RPMI8226 (cell line): ENCODE measurements at regions not wholly inside any gene's neighbourhood (a gene's known extent, or its start where the extent isn't known, plus 50 kb on each side); places are given as distances from the start of the nearest gene placed in this dataset.

ENCODE experiments used
- DNase-seq: peaks from one replicate; pipeline ENCODE4 v3.0.0-alpha.2; 2015

GRCh38 chr6:91317984-91318383 is 731.1 kb upstream of the MAP3K7 start:
- no peak for DNase-seq

GRCh38 chr6:91317247-91317835 is 730.5 kb upstream of the MAP3K7 start:
- DNase-seq = no peak

GRCh38 chr6:91310178-91310577 is 723.3 kb upstream of the MAP3K7 start:
- DNase-seq = no peak

- DNase-seq = no peak
Measured at GRCh38 chr6:91305755-91306154, 718.9 kb upstream of the MAP3K7 start.

GRCh38 chr6:91304521-91304920 is 717.6 kb upstream of the MAP3K7 start:
- DNase-seq = no peak

GRCh38 chr6:91303326-91303725 is 716.5 kb upstream of the MAP3K7 start:
- DNase-seq = no peak

GRCh38 chr6:91299544-91300491 is 712.9 kb upstream of the MAP3K7 start:
- DNase-seq = no peak

- no peak for DNase-seq
Measured at GRCh38 chr6:91298543-91299145, 711.8 kb upstream of the MAP3K7 start.

DNA sequence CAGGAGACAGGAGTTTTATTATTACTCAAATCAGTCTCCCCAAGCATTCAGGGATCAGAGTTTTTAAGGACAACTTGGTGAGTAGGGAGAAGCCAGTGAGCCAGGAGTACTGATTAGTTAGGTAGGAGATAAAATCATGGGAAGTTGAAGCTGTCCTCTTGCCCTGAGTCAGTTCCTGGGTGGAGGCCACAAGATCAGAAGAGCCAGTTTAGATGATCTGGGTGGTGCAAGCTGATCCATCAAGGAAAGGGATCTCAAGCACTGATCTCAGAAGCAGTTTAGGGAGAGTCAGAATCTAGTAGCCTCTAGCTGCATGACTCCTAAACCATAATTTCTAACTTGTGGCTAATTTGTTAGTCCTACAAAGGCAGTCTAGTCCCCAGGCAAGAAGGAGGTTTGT is 706.5 kb upstream of the MAP3K7 start:
- no peak for DNase-seq

DNA sequence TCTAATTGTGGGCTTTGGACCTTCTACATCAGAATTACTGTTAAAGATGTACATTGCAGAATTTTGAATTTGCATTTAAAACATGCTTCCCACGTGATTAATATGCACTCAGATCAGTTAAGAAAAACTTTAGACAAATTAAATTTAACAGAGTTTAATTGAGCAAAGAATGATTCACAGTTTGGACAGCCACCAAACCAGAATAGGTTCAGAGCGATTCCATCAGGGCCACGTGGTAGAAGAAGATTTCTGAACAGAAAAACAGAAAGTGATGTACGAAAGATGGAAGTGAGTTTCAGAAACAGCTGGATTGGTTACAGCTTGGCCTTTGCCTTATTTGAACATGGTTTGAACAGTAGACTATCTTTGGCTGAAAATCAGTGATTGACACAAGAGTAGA is 704.2 kb upstream of the MAP3K7 start:
- no peak for DNase-seq

DNA sequence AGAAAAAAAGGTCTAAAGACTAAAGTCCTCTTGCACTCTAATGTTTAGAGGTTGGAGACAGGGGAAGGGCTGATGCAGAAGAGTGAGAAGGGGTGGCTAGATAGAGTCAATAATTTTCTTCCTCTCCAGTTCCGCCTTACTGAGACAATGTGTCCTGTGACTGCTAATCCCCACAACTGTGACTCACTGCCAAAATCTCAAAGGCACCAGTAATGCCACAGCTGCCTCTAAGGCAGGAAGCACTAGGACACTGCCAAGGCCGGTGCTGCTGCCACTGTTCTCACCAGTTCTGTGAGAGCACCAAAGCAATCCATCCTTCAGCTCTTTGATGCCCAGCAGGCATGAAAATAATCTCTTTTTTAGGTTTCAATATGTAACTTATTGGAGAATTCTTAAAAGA is 701.9 kb upstream of the MAP3K7 start:
- DNase-seq = no peak

DNA sequence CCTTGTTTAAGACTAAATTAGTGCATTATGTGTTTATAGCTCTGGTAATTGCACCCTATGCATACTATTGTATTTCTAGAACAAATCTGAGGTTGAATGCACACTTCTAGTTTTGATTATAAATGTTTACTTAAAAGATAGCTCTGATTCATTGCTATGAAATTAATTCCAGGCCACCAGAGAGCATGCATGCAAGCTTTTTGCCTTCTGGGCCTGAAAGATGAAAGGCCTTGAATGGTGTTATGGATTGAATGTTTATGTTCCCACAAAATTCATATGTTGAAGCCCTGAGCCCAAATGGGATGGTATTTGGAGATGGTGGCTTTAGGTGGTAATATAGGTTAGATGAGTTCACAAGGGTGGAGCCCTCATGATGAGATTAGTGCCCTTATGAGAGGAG is 695.0 kb upstream of the MAP3K7 start:
- no peak for DNase-seq

GRCh38 chr6:91280494-91280830 is 693.6 kb upstream of the MAP3K7 start:
- no peak for DNase-seq

- DNase-seq = no peak
Measured at GRCh38 chr6:91279740-91280493, 693.0 kb upstream of the MAP3K7 start.

DNA sequence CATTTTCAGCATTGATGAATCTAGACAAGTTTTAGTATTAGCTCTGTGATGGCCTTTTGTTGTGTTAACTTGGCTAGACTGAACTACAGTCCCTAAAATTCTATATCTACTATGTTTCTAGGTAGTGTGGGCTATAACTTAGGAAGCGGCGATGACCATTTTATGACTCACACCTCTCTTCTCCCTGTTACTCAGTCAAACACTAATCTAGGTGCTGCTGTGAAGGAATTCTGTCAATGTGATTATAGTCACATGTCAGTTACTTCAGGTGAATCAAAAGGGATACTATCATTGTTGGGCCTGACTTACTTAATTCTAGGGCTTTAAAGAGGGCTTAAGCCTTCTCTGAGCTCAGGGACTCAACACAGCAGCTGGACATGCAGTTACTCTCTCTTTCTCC is 691.5 kb upstream of the MAP3K7 start:
- DNase-seq = no peak

- peak; percentile 28 for DNase-seq
Measured at GRCh38 chr6:91276315-91276714, 689.4 kb upstream of the MAP3K7 start.

DNA sequence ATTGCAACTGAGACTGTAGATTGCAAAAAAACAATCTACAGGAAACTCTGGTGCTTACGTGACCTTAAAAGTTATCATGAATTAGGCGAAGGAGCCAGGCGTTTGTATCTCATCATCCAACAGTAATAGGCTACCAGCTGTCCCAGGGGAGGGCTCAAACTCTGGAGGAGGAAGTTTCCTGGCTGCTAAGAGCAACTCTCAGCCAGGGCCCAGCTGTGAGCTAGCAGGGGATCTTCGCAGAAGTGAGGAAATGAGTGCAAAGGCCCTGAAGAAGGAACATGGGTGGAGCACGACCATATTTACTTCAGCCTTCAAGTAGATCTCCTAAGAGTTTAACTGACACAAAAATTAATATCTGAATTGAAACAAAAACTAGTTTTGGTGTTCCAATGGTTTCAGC is 686.9 kb upstream of the MAP3K7 start:
- peak; percentile 14 for DNase-seq

- no peak for DNase-seq
Measured at GRCh38 chr6:91271807-91272206, 684.9 kb upstream of the MAP3K7 start.

- no peak for DNase-seq
Measured at GRCh38 chr6:91268941-91269340, 682.1 kb upstream of the MAP3K7 start.

DNA sequence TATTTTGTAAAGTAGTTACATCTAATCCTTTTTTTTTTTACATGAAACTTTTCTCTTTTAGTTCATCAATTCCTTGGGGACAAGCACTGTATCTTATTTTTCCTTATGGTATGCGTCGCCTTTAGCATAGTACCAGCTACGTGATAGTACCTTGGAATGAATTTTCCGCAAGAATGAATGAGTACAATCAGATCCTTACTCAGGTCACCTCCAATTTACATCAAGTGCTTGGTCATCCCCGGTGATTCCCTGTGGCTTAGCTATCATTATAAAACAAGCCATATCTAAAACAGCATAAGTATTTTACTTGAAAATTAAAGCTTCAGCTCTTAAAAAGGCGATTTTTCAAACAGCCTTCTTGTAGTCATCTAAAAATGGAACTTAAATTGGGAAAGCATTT is 680.4 kb upstream of the MAP3K7 start:
- DNase-seq = no peak

DNA sequence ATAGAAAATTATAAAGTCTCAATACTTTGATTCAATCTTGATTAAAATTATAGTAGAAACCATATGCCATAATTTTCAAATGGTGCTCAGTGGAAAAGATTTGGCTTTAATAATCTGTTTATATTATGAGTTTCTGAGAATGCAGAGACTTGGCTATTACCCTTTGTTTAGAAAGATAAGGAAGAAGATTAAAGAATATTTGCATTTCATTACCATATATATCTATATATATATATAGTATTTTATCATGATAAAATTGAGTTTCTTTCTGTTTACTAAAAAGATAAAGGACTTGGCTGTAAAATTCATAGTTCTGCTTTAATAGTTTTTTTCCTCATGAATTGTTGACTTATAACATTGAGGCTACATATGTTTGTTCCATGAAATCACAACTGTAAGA is 679.3 kb upstream of the MAP3K7 start:
- no peak for DNase-seq

GRCh38 chr6:91243436-91243835 is 656.6 kb upstream of the MAP3K7 start:
- no peak for DNase-seq

- DNase-seq = no peak
Measured at GRCh38 chr6:91242614-91242949, 655.7 kb upstream of the MAP3K7 start.
